HAP-1 (cell line): ENCODE measurements at regions not wholly inside any gene's neighbourhood (a gene's known extent, or its start where the extent isn't known, plus 50 kb on each side); places are given as distances from the start of the nearest gene placed in this dataset.
"Not testable (repeated sequence)": the region's sequence is repeated elsewhere in the genome, so short reads cannot be mapped to it uniquely, and the experiment has no call there.

Experiments used
- DNase-seq, 2 experiments: peaks; one replicate each; pipeline ENCODE4 v3.0.0-alpha.2; 2016 to 2020; ENCODE audit warnings: low spot score in 2 of 2
- H3K27me3 ChIP-seq: fragments of 250-450 bp; sonication (Bioruptor Pico); 2 replicates; pipeline ENCODE4 v1.5.1; 2020; ENCODE audit warnings: low read depth, mild to moderate bottlenecking, moderate library complexity
- H3K36me3 ChIP-seq: fragments of 250-450 bp; sonication (Bioruptor Pico); replicated peaks from 2 replicates; pipeline ENCODE4 v1.5.1; 2020; ENCODE audit warnings: mild to moderate bottlenecking
- H3K4me1 ChIP-seq: fragments of 250-450 bp; sonication (Bioruptor Pico); 2 replicates; pipeline ENCODE4 v1.5.1; 2020; ENCODE audit warnings: mild to moderate bottlenecking
- H3K4me3 ChIP-seq: fragments of 250-450 bp; sonication (Bioruptor Pico); 2 replicates; pipeline ENCODE4 v1.5.1; 2020; ENCODE audit warnings: mild to moderate bottlenecking, moderate library complexity
- H3K9me3 ChIP-seq: fragments of 250-450 bp; sonication (Bioruptor Pico); 2 replicates; pipeline ENCODE4 v1.5.1; 2020; ENCODE audit warnings: mild to moderate bottlenecking, moderate library complexity
- in situ Hi-C: fragments of 300-500 bp; cut with MboI; formaldehyde crosslinking; loops from 3 replicates; pipeline ENCODE4 v1.14.3; 2020; ENCODE audit warnings: low sequenced_read_pairs, inconsistent platforms, mixed read lengths

DNA sequence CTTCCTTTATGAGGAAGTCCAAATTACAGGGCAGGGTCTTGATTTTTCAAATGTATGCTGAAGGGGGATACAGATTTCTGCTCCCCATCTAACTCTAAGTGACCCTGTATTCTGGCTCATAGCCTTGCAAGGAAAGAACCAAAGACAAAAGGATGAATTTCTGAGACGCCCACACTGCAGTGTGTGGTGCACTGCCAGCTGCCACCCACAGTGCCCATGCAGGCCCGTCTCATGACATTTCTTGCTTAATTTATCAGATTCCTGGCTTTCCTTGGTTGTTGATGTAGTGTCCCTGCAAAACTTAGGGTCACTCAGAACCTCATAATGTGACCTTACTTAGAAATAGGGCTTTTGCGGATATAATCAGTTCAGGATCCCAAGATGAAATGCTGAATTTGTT lies 68.0 kb downstream of the CBLN4 start:
- no peaks in the 10 kb centered on the region for H3K27me3 ChIP-seq
- DNase-seq: no peak
- no peaks in the 10 kb centered on the region; the same call in 1 of the 2 replicates for H3K9me3 ChIP-seq
- H3K4me3 ChIP-seq: no peak overlapping the region
- in situ Hi-C loops: no loop called here
- H3K36me3 ChIP-seq: no peaks in the 10 kb centered on the region
- no peaks in the 10 kb centered on the region for H3K4me1 ChIP-seq

DNA sequence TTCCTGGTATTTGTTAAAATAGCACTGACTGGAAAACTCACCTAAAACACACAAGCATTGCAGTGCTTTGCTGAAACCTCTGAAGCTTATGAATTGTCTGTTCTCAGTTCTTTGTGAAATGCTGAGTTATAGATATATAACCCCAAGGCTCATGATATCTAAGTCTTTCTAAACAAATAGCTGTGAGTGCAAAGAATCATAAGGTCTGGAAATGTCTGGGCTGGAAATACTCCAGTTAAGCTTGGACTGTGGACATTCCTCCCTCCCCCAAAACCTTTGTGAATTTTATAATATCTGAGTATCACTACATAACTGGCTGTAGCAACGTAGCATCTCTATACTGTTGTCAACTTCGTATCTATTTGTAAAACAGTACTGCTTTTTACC lies 69.1 kb downstream of the CBLN4 start:
- H3K9me3 ChIP-seq: no peaks in the 10 kb centered on the region; the same call in 1 of the 2 replicates
- in situ Hi-C loops: no loop called here
- no peak for DNase-seq
- no peaks in the 10 kb centered on the region for H3K36me3 ChIP-seq
- no peak overlapping the region for H3K4me3 ChIP-seq
- no peaks in the 10 kb centered on the region for H3K4me1 ChIP-seq
- H3K27me3 ChIP-seq: no peaks in the 10 kb centered on the region

GRCh38 chr20:55935448-55936208 lies 69.7 kb downstream of the CBLN4 start:
- in situ Hi-C loops: no loop called here
- Histone ChIP-seq H3K36me3 (no peaks in the 10 kb centered on the region), H3K4me3 (no peak overlapping the region), H3K27me3 (no peaks in the 10 kb centered on the region), H3K9me3 (no peaks in the 10 kb centered on the region; the same call in 1 of the 2 replicates), H3K4me1 (no peaks in the 10 kb centered on the region)
- DNase-seq: no peak

DNA sequence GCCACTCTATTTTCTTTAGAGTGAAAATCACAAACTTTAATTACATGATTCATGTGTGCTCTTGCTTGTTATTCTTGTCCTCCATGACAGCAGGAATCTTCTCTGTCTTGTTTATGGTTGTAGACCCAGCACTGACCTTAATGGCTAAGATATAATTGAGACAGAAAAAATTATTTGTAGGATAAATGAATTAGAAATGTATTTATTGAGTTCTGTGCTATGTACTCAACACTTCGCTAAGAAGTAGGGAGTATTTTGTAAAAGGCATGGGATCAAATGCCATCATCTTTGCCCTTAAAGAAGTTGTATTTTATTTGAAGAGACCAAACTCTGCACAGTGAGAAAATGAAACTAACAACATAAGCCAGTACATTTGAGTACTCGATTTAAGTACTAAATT lies 71.2 kb downstream of the CBLN4 start:
- in situ Hi-C loops: no loop called here
- H3K9me3 ChIP-seq: no peaks in the 10 kb centered on the region
- no peak for DNase-seq

GRCh38 chr20:55930876-55931275 lies 74.4 kb downstream of the CBLN4 start:
- H3K4me1 ChIP-seq, H3K9me3 ChIP-seq, DNase-seq, H3K36me3 ChIP-seq, in situ Hi-C loops, H3K27me3 ChIP-seq, H3K4me3 ChIP-seq: not testable (repeated sequence)

More for the DNA sequence above, 71.2 kb downstream of the CBLN4 start:
- H3K4me1 ChIP-seq: no peaks in the 10 kb centered on the region
- H3K4me3 ChIP-seq: no peak overlapping the region
- no peaks in the 10 kb centered on the region for H3K27me3 ChIP-seq
- H3K36me3 ChIP-seq: no peaks in the 10 kb centered on the region

DNA sequence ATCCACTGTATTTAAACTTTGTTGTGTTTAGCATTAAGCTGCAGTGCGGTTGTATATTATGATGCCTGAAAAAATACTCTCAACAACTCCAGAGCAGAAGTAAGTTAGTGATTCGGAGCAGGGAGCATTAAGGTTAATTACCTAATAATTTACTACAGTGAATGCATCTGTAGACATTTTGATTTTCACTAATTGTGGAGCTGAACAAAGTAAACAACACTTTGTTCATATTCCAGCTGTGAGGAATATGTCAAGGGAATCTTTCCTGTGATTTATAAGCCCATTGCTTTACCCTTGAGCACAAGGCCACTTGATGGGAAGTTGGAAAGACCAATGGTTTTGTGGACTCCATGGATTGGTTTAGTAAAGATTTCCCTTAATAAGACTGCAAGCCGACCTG lies 77.1 kb downstream of the CBLN4 start:
- no peak for DNase-seq
- no peak overlapping the region for H3K4me3 ChIP-seq
- H3K4me1 ChIP-seq: no peaks in the 10 kb centered on the region
- no peaks in the 10 kb centered on the region for H3K27me3 ChIP-seq
- H3K9me3 ChIP-seq: no peaks in the 10 kb centered on the region
- in situ Hi-C loops: no loop called here
- H3K36me3 ChIP-seq: no peaks in the 10 kb centered on the region

GRCh38 chr20:55919956-55920355 lies 85.4 kb downstream of the CBLN4 start:
- in situ Hi-C loops: no loop called here
- H3K4me1 ChIP-seq: no peaks in the 10 kb centered on the region
- no peaks in the 10 kb centered on the region for H3K36me3 ChIP-seq
- no peak overlapping the region for H3K4me3 ChIP-seq
- H3K27me3 ChIP-seq: no peaks in the 10 kb centered on the region
- DNase-seq: no peak
- no peaks in the 10 kb centered on the region for H3K9me3 ChIP-seq

DNA sequence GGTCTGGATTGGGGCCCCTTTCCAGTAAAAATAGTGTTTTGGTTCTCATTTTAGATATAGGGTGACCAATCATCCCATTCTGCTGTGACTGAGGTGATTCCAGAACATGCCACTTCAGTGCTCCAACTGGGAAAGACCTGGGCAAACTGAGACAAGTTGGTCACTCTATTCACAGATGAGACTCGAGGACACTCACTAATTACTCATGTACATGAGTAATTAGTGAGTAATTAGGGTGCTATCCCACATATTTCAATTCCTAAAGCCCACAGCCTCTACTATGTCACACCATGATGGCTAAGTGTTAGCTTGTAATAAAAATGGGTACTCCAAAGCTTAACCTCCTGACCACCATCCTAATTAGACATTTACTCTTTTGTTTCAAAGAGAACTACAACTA lies 86.0 kb downstream of the CBLN4 start:
- H3K9me3 ChIP-seq: no peaks in the 10 kb centered on the region
- in situ Hi-C loops: no loop called here

DNA sequence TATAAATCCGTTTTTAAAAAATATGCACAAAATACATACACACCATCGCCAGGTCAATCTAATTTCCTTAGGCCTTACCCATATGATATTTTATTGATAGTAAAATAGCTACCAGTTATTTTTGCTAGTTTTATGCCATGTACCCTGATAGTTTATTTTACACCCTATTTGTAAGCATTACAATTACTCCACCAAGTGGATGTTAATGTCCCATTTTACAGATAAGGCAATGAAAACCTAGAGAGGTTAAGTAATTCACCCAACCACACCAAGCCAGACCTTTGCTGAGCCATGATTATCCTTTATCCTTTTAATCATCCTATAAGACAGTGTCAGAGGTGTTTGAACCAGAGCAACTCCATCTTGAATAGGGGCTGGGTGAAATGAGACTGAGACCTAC lies 86.8 kb downstream of the CBLN4 start:
- no peaks in the 10 kb centered on the region for H3K4me1 ChIP-seq
- no peaks in the 10 kb centered on the region for H3K27me3 ChIP-seq
- no peak for DNase-seq
- in situ Hi-C loops: no loop called here
- no peaks in the 10 kb centered on the region for H3K36me3 ChIP-seq
- no peak overlapping the region for H3K4me3 ChIP-seq
- no peaks in the 10 kb centered on the region for H3K9me3 ChIP-seq

More for the DNA sequence above, 86.0 kb downstream of the CBLN4 start:
- no peaks in the 10 kb centered on the region for H3K27me3 ChIP-seq
- H3K36me3 ChIP-seq: no peaks in the 10 kb centered on the region
- DNase-seq: no peak
- no peaks in the 10 kb centered on the region for H3K4me1 ChIP-seq
- no peak overlapping the region for H3K4me3 ChIP-seq

- H3K9me3 ChIP-seq: no peaks in the 10 kb centered on the region
- no peak for DNase-seq
- in situ Hi-C loops: no loop called here
These were observed 112.3 kb downstream of the CBLN4 start for GRCh38 chr20:55893031-55893430.

DNA sequence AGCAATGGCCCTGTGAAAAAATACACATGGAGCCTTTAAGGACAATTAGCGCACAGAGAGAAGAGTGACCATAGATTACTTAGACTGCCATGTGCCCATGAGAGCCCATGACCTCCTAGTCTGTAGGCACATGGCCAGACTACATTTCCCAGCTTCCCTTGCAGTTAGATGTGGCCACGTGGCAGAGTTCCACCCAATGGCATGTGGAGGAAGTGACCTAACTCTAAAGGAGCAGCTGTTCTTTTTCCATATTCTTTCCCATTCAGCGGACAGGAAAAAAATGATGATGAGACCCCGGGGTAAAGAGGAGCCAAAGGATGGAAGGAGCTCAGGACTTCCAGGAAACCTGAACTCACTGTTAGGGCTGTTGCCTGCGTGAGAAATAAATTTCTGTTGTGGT lies 116.6 kb downstream of the CBLN4 start:
- Histone ChIP-seq H3K4me1 (no peaks in the 10 kb centered on the region), H3K36me3 (no peaks in the 10 kb centered on the region), H3K4me3 (no peak overlapping the region), H3K9me3 (no peaks in the 10 kb centered on the region), H3K27me3 (no peaks in the 10 kb centered on the region)
- in situ Hi-C loops: no loop called here
- no peak for DNase-seq

More at GRCh38 chr20:55893031-55893430, 112.3 kb downstream of the CBLN4 start:
- H3K36me3 ChIP-seq: no peaks in the 10 kb centered on the region
- H3K27me3 ChIP-seq: no peaks in the 10 kb centered on the region
- H3K4me3 ChIP-seq: no peak overlapping the region
- no peaks in the 10 kb centered on the region for H3K4me1 ChIP-seq

GRCh38 chr20:55882910-55883309 lies 122.4 kb downstream of the CBLN4 start:
- no peaks in the 10 kb centered on the region; the same call in 1 of the 2 replicates for H3K9me3 ChIP-seq
- H3K4me1 ChIP-seq: no peaks in the 10 kb centered on the region
- no peak overlapping the region for H3K4me3 ChIP-seq
- DNase-seq: no peak
- H3K27me3 ChIP-seq: no peaks in the 10 kb centered on the region
- in situ Hi-C loops: no loop called here
- H3K36me3 ChIP-seq: no peaks in the 10 kb centered on the region

DNA sequence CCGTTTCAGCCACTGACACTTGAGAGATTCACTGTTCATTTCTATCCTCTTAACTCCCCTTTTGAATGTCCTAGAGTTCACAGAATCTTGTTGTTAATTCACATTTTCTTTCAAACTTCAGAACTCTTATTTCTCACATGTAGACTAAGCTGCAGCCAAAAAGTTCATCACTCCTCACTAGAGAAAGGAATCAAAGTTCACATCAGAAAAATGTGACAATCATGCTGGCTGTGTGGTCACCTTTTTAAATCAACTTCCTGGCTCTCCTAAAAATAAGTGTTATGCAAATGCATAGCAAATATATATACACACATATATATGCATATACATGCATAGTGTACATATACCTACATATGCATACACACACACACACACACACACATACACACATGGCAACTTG lies 123.0 kb downstream of the CBLN4 start:
- no peak for DNase-seq
- H3K4me3 ChIP-seq: no peak overlapping the region
- H3K36me3 ChIP-seq: no peaks in the 10 kb centered on the region
- no peaks in the 10 kb centered on the region; the same call in 1 of the 2 replicates for H3K9me3 ChIP-seq
- in situ Hi-C loops: no loop called here
- no peaks in the 10 kb centered on the region for H3K4me1 ChIP-seq
- H3K27me3 ChIP-seq: no peaks in the 10 kb centered on the region

- DNase-seq: no peak
- Histone ChIP-seq H3K27me3 (no peaks in the 10 kb centered on the region), H3K36me3 (no peaks in the 10 kb centered on the region), H3K9me3 (no peaks in the 10 kb centered on the region; the same call in 1 of the 2 replicates), H3K4me3 (no peak overlapping the region), H3K4me1 (no peaks in the 10 kb centered on the region)
- in situ Hi-C loops: no loop called here
These were observed 124.1 kb downstream of the CBLN4 start for GRCh38 chr20:55881204-55881603.

DNA sequence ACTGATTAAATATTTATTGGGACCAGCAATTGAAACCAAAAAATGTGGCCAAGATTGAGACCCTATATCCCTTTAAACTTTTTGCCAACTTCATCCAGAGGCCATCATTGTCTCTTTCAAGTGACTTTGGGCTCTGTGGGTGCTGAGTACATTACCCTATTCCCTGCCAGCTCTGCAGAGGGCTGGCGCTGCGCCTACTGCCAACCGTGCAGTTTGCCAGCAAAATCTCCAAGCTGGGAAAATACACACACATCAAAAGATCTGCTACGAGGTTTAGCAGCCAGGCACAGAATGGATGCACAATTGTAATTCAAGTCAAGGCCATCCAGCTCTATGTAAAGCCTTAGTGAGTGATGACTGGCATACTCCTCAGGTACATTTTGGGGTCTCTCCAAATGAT lies 125.0 kb downstream of the CBLN4 start:
- H3K4me1 ChIP-seq: no peaks in the 10 kb centered on the region
- DNase-seq: no peak
- no peak overlapping the region for H3K4me3 ChIP-seq
- no peaks in the 10 kb centered on the region for H3K27me3 ChIP-seq
- in situ Hi-C loops: no loop called here
- no peaks in the 10 kb centered on the region for H3K36me3 ChIP-seq
- no peaks in the 10 kb centered on the region; the same call in 1 of the 2 replicates for H3K9me3 ChIP-seq
